HepG2 (cell line): ENCODE measurements at regions not wholly inside any gene's neighbourhood (a gene's known extent, or its start where the extent isn't known, plus 50 kb on each side); places are given as distances from the start of the nearest gene placed in this dataset.

Source experiments
- CCAR2 ChIP-seq: fragments of 200-400 bp; formaldehyde crosslinking; optimal IDR thresholded peaks from 2 replicates; pipeline ENCODE3; 2018; ENCODE audit warnings: low read depth, mild to moderate bottlenecking, low read length, moderate library complexity
- ETV6 ChIP-seq: sonication (generic); formaldehyde crosslinking; conservative IDR thresholded peaks from 2 replicates; pipeline ENCODE4 v1.4.0; 2020; ENCODE audit warnings: missing genetic modification reagents
- NR1H2 ChIP-seq: sonication (generic); formaldehyde crosslinking; IDR thresholded peaks from 2 replicates; pipeline ENCODE4 v1.8.1; 2022; ENCODE audit warnings: low read depth, missing genetic modification reagents, borderline replicate concordance
- SALL2 ChIP-seq: sonication (generic); formaldehyde crosslinking; IDR thresholded peaks from 2 replicates; pipeline ENCODE4 v1.8.1; 2023; ENCODE audit warnings: mild to moderate bottlenecking, missing genetic modification reagents, inconsistent platforms
- SP1 ChIP-seq, 2 experiments: fragments of 450-650 bp in 1 of 2; sonication (generic) in 1 of 2; formaldehyde crosslinking in 1 of 2; IDR thresholded peaks; 2 replicates each; pipeline versions ENCODE4 v1.4.0 to v1.6.1; 2016 to 2020; ENCODE audit warnings: missing genetic modification reagents in 1 of 2
- STAT5B ChIP-seq: sonication (generic); formaldehyde crosslinking; IDR thresholded peaks from 2 replicates; pipeline ENCODE4 v1.4.0; 2020; ENCODE audit warnings: missing genetic modification reagents
- ZKSCAN1 ChIP-seq: fragments of 150-350 bp; IDR thresholded peaks from 2 replicates; pipeline ENCODE4 v1.6.1; 2014; ENCODE audit warnings: low read length
- ZNF24 ChIP-seq: fragments of 450-650 bp; IDR thresholded peaks from 2 replicates; pipeline ENCODE4 v1.6.1; 2017; ENCODE audit warnings: antibody characterized with exemption, mild to moderate bottlenecking
- ZNF567 ChIP-seq: sonication (generic); formaldehyde crosslinking; IDR thresholded peaks from 2 replicates; pipeline ENCODE4 v1.8.1; 2023; ENCODE audit warnings: mild to moderate bottlenecking, missing genetic modification reagents, borderline replicate concordance
- TF ChIP-seq, protein P1 (sequence below): sonication (generic); formaldehyde crosslinking; IDR thresholded peaks from 2 replicates; pipeline ENCODE4 v1.5.0; 2020; ENCODE audit warnings: mild to moderate bottlenecking, missing genetic modification reagents, moderate library complexity
- TF ChIP-seq, protein P2 (sequence below): sonication (generic); formaldehyde crosslinking; IDR thresholded peaks from 2 replicates; pipeline ENCODE4 v1.4.0; 2020; ENCODE audit warnings: missing genetic modification reagents

DNA sequence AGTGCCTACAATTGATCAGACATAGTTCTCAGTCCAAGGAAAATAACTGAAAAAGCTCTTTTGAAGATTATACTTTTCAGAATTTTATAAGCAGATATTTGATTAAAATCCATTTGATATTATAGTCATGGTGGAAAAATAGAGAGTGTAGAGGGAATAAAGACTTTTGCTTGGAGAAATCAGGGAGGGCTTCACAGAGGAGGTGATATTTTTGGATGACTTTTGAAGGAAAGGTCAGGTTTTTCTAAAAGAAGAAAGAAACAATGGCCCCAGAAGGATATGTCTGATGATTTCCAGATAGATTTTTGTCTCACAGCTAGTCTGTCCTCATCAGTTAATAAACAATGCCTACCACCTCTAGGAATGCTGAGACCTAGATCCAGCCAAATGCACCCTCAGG, 806.3 kb upstream of the CELF2 start:
- TF ChIP-seq STAT5B (no peak), ETV6 (no peak), SALL2 (CRISPR knock-in tag) (no peak), CCAR2 (no peak), ZNF567 (CRISPR knock-in tag) (no peak), ZKSCAN1 (no peak), ZNF24 (no peak), NR1H2 (CRISPR knock-in tag) (no peak), SP1 (IDR thresholded peaks at IDR 0.05) (no peak), SP1 (CRISPR knock-in tag; IDR thresholded peaks at IDR 0.05) (no peak)
- TF ChIP-seq, protein P1, sequence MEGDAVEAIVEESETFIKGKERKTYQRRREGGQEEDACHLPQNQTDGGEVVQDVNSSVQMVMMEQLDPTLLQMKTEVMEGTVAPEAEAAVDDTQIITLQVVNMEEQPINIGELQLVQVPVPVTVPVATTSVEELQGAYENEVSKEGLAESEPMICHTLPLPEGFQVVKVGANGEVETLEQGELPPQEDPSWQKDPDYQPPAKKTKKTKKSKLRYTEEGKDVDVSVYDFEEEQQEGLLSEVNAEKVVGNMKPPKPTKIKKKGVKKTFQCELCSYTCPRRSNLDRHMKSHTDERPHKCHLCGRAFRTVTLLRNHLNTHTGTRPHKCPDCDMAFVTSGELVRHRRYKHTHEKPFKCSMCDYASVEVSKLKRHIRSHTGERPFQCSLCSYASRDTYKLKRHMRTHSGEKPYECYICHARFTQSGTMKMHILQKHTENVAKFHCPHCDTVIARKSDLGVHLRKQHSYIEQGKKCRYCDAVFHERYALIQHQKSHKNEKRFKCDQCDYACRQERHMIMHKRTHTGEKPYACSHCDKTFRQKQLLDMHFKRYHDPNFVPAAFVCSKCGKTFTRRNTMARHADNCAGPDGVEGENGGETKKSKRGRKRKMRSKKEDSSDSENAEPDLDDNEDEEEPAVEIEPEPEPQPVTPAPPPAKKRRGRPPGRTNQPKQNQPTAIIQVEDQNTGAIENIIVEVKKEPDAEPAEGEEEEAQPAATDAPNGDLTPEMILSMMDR: no peak
- TF ChIP-seq, protein P2, sequence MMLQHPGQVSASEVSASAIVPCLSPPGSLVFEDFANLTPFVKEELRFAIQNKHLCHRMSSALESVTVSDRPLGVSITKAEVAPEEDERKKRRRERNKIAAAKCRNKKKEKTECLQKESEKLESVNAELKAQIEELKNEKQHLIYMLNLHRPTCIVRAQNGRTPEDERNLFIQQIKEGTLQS (CRISPR knock-in tag): no peak
